Ammon's horn (tissue), 1 donor: ENCODE measurements at regions not wholly inside any gene's neighbourhood (a gene's known extent, or its start where the extent isn't known, plus 50 kb on each side); places are given as distances from the start of the nearest gene placed in this dataset.

Experiments
- DNase-seq: peaks from one replicate; pipeline ENCODE4 v3.0.0-alpha.2; 2016; ENCODE audit warnings: low spot score

DNA sequence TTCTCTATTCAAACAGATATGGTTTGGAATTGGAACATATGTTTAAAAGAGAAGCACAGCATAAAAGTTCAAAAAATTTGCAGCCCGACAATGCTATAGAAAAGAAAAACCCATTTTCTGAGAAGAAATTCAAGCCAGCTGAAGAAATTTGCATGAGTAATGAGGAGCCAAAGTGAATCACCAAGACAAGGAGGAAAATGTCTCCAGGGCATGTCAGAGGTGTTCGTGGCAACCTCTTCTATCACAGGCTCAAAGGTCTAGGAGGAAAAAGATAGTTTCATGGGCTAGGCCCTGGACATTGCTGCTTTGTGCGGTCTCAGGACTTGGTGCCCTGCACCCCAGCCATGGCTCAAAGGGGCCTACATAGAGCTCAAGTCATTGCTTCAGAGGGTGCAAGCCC lies 134.8 kb upstream of the ADAMTS16 start:
- no peak for DNase-seq

- no peak for DNase-seq
Observed at GRCh38 chr5:5006548-5006947, 133.6 kb upstream of the ADAMTS16 start.

DNA sequence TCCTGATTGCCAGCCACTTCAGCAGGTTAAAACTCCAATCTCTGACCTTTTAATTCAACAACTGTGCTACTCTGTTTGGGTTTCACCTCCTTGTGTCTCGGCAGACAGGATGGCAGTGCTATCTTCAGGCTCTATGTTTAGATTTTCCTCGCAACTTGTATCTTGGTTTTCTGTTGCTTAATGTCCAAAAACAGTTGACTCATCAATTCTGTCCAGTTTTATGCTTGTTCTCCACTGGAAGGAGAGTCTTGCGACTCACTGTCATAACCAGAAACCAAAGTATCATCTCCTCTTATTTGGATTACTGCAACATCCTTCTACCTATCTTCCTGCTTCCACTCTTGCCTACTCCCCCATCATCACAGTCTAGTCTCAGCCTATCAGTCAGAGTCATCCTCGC lies 130.9 kb upstream of the ADAMTS16 start:
- DNase-seq = no peak

DNA sequence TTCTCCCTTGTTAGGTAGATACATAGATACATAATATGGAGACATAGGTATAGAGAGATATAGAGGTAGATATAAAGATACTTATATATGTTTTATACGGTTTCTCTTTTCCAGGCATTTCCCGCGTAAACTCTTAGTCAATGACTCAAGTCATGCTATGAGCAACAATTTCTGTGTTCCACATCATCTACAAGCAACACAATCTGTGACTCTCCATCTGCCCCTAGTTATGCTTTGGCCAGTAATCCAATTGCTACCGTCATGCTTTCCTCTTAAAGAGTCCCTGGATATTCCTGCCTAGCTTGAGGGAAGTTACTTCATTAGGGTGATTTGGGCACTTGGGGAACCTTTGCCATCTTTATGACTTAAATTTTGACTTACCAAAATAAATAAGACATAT lies 129.0 kb upstream of the ADAMTS16 start:
- peak; percentile 30 for DNase-seq

DNA sequence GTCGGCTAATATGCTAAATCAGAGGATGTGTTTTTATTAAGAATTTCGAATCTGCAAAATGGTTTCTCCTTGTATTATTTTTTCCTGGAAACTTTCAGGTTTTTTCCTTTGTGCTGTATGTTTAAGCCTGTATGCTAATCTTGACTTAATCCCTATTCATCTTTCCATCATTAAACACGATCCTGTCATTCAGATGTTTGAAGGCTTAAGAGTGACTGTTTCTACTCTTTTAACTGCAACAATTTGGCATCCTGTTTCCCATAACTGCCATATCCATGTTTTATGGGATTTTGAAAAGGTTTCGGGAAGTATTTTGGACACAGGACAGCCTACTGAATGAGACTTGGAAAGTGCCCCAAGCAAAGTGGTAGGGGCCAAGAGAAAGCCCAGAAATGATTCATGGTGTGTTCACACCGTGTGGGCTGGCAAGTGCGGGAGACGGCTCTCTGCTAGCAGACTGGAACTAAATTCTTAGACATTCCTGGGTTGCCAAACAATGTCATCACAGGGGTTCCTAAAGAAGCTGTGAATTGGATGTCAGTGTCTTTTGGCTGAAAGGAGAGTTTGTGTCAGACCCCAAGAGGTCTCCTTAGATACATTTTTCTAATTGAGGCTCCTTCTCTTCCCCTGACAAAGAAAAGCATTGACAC lies 125.4 kb upstream of the ADAMTS16 start:
- no peak for DNase-seq

DNA sequence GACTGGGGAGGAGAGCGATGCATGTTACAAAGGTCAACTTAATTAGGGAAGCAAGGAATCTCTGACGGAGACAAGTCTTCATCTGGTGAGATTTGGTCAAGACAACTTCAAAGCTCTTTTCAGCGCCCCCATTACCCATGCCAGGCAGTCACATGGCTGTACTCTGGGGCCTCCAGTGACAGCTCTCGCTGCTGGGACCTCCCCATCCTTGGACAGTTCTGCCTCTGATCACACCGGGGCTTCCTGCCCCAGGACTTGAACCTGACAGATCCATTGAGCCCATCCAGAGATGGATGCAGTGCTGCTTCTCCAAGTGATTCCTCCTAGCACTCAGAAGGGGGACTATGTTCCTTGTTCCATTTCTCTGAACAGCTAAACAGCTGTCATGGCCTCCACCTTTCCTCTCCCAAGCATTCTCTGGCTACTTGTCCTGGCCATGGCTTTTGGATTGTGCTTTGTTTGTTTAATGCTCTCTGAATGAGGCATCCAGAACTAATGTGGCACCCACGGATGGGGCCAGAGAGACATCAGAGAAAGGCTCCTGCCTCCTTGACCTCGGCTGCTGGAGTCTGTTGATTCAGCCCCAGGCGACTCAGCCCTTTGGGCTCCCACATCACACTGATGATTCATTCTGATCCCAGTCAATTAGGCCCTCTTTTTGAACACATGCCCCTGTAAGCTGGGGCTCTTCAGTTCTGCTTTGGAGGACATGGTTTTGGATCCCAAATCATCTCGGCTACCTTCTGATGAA lies 122.1 kb upstream of the ADAMTS16 start:
- no peak for DNase-seq

DNA sequence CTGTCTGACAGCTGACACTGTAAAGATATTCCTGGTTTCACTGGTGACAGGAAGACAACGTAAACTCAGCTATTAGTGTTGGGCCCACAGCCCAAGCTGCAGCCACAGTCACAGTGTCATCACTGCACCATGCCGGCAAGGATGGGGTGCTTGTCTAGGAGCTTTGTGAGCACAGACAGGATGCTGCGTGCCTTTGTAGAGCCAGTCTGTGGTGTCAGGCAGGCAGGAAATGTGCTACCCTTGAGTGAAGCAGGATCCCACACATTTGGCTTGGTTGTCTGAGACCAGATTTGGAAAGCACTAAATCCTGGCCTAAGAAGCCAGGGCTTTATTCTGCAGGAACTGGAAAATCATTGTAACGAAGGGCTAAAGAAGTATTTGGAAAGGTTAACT lies 121.6 kb upstream of the ADAMTS16 start:
- no peak for DNase-seq

DNA sequence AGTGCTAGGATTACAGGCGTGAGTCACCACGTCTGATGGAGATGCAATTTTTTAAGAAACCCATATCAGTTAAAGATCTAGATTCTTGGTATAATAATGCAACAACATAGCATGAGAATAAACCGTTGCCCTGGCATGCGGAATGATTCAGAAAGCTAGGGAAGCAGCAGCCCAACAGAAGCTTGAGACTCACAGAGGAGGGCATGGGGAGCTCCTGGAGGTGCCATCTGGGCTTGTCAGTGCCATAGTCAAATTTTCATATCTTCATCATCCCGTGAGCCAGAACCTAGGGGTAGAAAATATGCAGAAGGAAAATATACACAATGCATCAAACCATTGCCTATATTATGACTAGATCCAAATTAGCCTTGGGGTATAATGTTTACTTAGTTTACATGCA lies 118.7 kb upstream of the ADAMTS16 start:
- DNase-seq = no peak

DNA sequence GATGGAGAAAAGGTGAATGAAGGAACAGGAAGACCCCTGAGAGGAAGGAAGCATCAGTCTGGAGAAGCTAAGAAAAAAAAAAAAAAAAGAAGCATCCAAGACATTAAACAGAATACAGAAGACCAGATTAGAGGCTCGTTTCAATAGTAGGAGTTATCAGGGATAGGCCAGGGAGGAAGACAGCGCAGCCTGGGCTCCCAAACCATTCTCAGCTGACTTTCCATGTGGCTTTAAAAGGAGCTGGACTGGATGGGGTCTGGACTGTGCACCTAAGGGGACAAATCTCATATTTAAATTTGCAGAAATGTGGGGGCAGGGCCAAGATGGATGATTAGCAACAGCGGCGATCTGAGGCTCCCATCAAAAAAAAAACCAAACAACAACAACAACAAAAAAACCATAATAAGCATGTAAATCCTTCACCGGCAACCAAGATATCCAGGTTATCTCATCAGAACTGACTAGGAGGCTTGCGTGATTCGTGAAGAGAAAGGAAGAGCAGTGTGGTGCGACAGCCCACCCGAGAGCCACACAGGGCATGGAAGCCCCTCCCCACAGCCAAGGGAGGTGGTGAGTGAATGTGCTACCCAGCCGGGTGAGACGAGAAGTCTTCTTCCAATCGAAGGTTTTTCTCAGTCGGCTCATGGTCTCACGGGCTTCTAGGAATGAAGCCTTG lies 114.9 kb upstream of the ADAMTS16 start:
- DNase-seq = no peak

GRCh38 chr5:5025774-5026408 lies 114.2 kb upstream of the ADAMTS16 start:
- no peak for DNase-seq

DNA sequence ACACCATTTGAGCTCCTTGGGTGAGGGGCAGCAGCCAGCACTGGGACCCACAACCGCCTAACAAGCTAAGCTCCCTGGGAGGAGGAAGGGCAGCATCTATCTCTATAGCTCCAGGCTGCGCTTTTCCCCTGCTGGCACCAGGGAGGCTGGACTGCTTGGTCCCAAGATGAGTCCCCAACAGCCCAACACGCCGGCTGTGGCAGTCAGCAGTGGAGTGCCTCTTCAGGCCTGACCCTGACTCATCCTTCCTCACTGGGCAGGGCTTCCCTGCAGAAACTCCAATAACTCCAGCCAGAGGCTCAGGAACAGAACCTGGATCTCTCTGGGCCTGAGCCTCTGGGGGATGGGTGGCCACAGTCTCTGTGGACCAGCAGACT lies 113.7 kb upstream of the ADAMTS16 start:
- no peak for DNase-seq

- DNase-seq = no peak
Observed at GRCh38 chr5:5031665-5032064, 108.5 kb upstream of the ADAMTS16 start.

DNA sequence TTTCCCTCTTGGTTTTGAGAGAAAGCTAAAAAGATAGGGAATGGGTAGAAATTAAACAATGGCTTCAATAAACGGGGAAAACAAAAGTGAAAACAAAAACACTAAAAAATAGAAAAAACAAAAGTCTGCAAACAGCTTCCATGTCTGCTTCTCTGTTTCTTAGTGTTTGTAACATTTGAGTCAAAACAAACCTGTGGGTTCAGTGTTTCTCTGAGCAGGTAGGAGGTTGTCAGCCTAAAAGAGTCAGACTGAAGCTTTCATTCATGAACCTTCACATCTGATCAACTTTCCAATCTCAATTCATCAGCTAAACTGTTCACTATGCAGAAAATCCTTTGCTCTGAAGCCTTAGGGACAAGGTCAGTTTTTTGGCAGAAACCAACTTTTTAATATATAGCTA lies 102.5 kb upstream of the ADAMTS16 start:
- DNase-seq = no peak

DNA sequence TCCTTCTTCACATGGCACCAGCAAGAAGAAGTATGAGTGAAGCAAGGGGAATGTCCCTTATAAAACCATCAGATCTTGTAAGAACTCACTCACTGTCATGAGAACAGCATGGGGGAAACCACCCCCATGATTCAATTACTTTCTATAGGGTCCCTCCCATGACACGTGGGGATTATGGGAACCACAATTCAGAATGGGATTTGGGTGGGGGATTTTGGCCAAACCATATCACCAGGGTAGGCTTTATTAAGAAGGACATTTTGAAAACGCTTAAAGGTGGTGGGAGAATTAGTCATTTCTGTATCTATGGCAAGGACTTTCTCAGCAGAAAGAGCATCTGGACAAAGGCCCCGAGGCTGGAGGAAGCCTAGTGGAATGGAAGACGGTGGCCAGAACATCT lies 100.2 kb upstream of the ADAMTS16 start:
- DNase-seq = no peak

- no peak for DNase-seq
Observed at GRCh38 chr5:5040712-5041111, 99.4 kb upstream of the ADAMTS16 start.

- DNase-seq = no peak
Observed at GRCh38 chr5:5042806-5043205, 97.3 kb upstream of the ADAMTS16 start.

DNA sequence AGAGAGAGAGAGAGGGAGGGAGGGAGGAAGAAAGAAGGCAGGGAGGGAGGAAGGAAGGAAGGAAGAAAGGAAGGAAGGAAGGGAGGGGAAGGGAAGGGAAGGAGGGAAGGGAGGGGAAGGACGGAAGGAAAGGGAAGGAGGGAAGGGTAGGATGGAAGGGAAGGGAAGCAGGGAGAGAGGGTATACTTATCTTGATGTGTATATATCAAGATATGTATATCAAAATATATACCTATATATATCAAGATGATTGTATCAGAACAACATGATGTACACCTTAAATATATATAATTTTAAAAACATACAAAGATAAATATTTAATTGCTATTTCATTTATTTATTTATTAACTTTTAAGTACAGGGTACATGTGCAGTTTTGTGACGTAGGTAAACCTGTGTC lies 96.8 kb upstream of the ADAMTS16 start:
- no peak for DNase-seq

DNA sequence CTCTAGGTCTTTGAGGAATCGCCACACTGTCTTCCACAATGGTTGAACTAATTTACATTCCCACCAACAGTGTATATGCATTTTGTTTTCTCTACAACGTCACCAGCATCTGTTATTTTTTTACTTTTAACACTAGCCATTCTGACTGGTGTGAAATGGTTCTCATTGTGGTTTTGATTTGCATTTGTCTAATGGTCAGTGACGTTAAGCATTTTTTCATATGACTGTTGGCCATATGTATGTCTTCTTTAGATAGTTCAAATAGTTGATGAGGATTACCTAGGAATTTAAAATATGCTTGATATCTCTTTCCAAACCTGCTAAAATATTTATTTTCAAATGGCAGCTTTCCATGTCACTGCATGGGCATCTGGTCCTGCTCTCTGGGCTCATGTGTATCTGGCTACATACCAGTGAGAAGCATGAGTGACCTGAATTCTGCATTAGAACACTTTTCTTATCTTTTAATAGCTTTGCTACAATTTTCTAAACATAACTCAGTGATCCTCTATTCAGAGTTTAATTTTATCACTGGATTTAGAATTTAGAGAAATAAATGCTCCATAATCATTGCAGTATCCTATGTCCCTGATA lies 95.8 kb upstream of the ADAMTS16 start:
- DNase-seq = no peak

- no peak for DNase-seq
Observed at GRCh38 chr5:5046680-5047502, 93.2 kb upstream of the ADAMTS16 start.

DNA sequence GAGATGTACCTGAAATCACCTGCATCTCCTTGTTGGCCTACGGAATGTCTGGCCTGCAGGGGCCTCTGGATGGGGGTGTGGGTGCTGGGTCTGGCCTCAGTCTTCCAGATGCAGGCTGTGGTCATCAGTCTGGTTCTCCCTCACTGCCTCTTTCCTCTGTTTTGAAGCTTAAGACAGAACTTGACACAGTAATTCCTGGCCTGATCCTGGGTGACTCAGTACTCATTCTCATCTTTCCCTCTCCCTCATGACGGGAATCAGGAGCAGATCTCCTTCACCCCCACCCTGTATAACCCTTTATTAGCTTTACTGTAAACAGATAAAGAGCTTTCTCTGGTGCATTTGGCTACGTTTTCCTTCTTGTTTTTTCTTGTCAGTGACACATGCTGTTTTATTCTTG lies 89.3 kb upstream of the ADAMTS16 start:
- DNase-seq = no peak

DNA sequence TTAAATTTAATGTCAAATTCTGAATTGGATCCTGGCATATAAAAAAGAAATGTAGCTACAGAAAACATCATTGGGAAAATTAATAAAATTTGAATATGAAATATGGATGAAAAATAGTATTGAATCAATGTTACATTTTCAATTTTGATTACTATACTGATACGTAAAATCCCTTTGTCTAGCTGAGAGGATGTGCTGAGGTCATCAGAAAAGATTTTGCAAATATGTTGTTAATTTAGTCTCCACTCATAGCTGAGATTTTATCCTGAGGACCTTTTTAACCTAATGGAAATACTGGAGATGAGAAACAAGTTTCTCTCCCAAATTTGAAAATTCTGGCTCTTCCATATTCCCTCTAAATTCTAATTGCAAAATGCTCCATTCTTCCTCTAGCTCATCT lies 84.4 kb upstream of the ADAMTS16 start:
- no peak for DNase-seq

DNA sequence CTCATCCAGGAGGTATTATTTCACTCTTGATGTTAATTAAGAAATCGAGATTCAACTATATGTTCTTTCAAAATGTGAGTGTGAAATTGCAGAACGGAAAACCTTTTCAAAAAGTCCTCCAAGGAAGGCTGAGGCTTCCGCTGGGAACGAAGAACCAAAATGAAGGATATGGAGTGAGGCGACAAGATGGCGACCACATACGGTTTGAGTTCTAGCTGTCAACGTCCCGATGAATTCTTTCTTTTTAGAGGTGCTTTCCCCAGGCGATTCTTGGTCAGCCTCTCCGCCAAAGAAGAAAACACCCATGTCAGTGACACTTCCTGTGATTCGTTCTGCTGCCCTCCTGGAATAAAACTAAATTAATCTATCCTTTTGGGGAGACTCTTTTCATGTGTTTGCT lies 78.3 kb upstream of the ADAMTS16 start:
- no peak for DNase-seq
